OCI-LY7 (cell line): ENCODE measurements at regions not wholly inside any gene's neighbourhood (a gene's known extent, or its start where the extent isn't known, plus 50 kb on each side); places are given as distances from the start of the nearest gene placed in this dataset.

Source experiments
- BruUV-seq: library from RNA; stranded (reverse); fragments of 400-500 nt; replicated peaks from 2 replicates; lab custom pipeline; 2021; lab: Mats Ljungman, UMichigan
- CTCF ChIA-PET: fragments of 300-600 bp; sonication (Branson Sonifier 250); formaldehyde crosslinking; loops from one replicate; lab custom pipeline; 2022; ENCODE audit warnings: antibody characterized with exemption; ENCODE audit not compliant: unreplicated experiment; lab: Charles Lee
- POLR2A ChIA-PET: fragments of 300-600 bp; sonication (Branson Sonifier 250); formaldehyde crosslinking; loops from one replicate; lab custom pipeline; 2022; ENCODE audit warnings: antibody characterized with exemption; lab: Charles Lee
- DNase-seq: peaks from one replicate; pipeline ENCODE4 v3.0.0-alpha.2; 2015; ENCODE audit warnings: low spot score
- H2AFZ ChIP-seq: fragments of 200-600 bp; sonication (generic), shearing (Covaris generic); 2 replicates; pipeline ENCODE4 v1.6.1; 2014; ENCODE audit warnings: mild to moderate bottlenecking, antibody characterized with exemption, low read length, moderate library complexity
- H3K27ac ChIP-seq: fragments of 200-600 bp; sonication (generic); 2 replicates; pipeline ENCODE4 v1.5.1; 2014; ENCODE audit warnings: mixed run types, low read depth, mild to moderate bottlenecking, moderate library complexity, low read length, inconsistent platforms; ENCODE audit not compliant: poor library complexity, severe bottlenecking
- H3K36me3 ChIP-seq: fragments of 200-600 bp; sonication (generic); 2 replicates; pipeline ENCODE4 v1.6.1; 2014; ENCODE audit warnings: mild to moderate bottlenecking, antibody characterized with exemption, low read length, moderate library complexity, mixed read lengths; ENCODE audit not compliant: insufficient read depth
- H3K4me1 ChIP-seq: fragments of 200-600 bp; sonication (generic); 2 replicates; pipeline ENCODE4 v1.5.1; 2014; ENCODE audit warnings: mild to moderate bottlenecking, low read length; ENCODE audit not compliant: insufficient read depth, poor library complexity, severe bottlenecking
- H3K4me2 ChIP-seq: fragments of 200-600 bp; sonication (generic); 2 replicates; pipeline ENCODE4 v1.6.1; 2014; ENCODE audit warnings: mild to moderate bottlenecking, low read length
- H3K4me3 ChIP-seq: fragments of 200-600 bp; sonication (generic); 2 replicates; pipeline ENCODE4 v1.5.1; 2014; ENCODE audit warnings: mild to moderate bottlenecking, low read depth, low read length; ENCODE audit not compliant: poor library complexity, severe bottlenecking
- H3K79me2 ChIP-seq: fragments of 200-600 bp; sonication (generic); 2 replicates; pipeline ENCODE4 v1.6.1; 2016; ENCODE audit warnings: low read depth, mild to moderate bottlenecking, low read length, moderate library complexity, mixed read lengths; ENCODE audit not compliant: insufficient read depth
- H3K9me2 ChIP-seq: fragments of 200-600 bp; sonication (generic); 2 replicates; pipeline ENCODE4 v1.6.1; 2016; ENCODE audit warnings: mild to moderate bottlenecking, low read length, mixed read lengths; ENCODE audit not compliant: insufficient read depth
- H3K9me3 ChIP-seq: fragments of 200-600 bp; sonication (generic); 2 replicates; pipeline ENCODE4 v1.6.1; 2014; ENCODE audit warnings: mild to moderate bottlenecking, mixed run types, low read length, mixed read lengths
- H4K20me1 ChIP-seq: fragments of 200-600 bp; sonication (generic); 2 replicates; pipeline ENCODE4 v1.6.1; 2014; ENCODE audit warnings: mild to moderate bottlenecking, antibody characterized with exemption, low read length, moderate library complexity, mixed read lengths; ENCODE audit not compliant: insufficient read depth
- CTCF ChIP-seq: fragments of 200-600 bp; sonication (generic); conservative IDR thresholded peaks from 2 replicates; pipeline ENCODE4 v1.5.1; 2014; ENCODE audit warnings: mild to moderate bottlenecking, antibody characterized with exemption, low read length, moderate library complexity, mixed read lengths
- EZH2phosphoT487 ChIP-seq: fragments of 200-600 bp; sonication (generic); IDR thresholded peaks from 2 replicates; pipeline ENCODE4 v1.6.1; 2018; ENCODE audit warnings: low read depth, borderline replicate concordance, mild to moderate bottlenecking, mixed run types, antibody characterized with exemption, low read length, moderate library complexity, mixed read lengths
- intact Hi-C: fragments of 100-400 bp; cut with micrococcal nuclease; formaldehyde crosslinking; loops from one replicate; pipeline ENCODE4 v1.10.0; 2022; ENCODE audit not compliant: unreplicated experiment

DNA sequence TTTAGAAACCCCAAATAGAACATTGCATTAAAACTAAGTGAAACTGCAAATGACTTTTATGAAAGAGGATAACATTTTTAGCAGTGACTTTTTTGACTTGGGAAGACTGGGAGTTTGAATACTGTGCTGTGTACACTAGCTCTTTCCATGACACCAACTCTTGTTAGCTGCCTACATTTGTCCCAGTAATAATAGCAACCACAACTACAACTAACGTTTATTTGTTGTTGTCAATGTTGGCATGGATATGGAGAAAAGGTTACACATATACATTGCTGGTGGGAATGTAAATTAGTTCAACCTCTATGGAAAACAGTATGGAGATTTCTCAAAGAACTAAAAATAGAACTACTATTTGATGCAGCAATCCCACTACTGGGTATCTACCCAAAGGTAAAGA is 329.6 kb upstream of the ADAMTS9 start:
- Histone ChIP-seq H3K36me3 (no peaks in the 10 kb centered on the region), H4K20me1 (no peaks in the 10 kb centered on the region), H3K9me3 (no peaks in the 10 kb centered on the region), H3K4me1 (no peaks in the 10 kb centered on the region), H3K9me2 (no peaks in the 10 kb centered on the region), H3K4me3 (no peak overlapping the region), H3K27ac (no peak overlapping the region), H3K79me2 (no peaks in the 10 kb centered on the region), H2AFZ (no peak overlapping the region), H3K4me2 (no peak overlapping the region)
- no peak for DNase-seq
- ChIA-PET CTCF (no interaction called here), POLR2A (interaction anchor here (0.6 to 0.7 kb wide), 2 partner anchors 11 to 180 kb away, joined by 3 to 4 read pairs; no protein-coding TSS in a partner anchor)
- intact Hi-C loops = no loop called here
- BruUV-seq = no TSS peak
- TF ChIP-seq EZH2phosphoT487 = no peak
- TF ChIP-seq CTCF = no peak

DNA sequence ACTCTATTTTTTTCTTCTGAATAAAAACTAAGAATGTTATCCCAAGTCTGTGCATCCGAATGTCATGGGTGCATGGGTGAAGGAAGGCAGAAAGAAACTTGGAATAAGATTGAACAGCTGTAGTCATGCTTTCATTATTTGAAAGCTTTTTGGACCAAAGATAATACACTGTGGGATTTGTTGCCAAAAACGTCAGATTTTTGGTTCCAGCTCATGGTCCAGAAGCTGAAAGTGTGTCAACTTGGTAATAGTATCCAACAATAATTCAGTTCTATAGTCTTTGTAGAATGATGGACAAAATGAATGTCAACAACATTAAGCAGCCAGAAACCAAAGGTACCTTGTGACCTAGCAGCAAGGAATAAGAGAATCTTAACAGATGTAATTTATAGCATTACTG is 327.9 kb upstream of the ADAMTS9 start:
- Histone ChIP-seq H3K79me2 (no peaks in the 10 kb centered on the region), H3K36me3 (no peaks in the 10 kb centered on the region), H4K20me1 (no peaks in the 10 kb centered on the region), H3K9me3 (no peaks in the 10 kb centered on the region), H3K4me3 (no peak overlapping the region), H3K4me2 (no peak overlapping the region), H2AFZ (no peak overlapping the region), H3K9me2 (no peaks in the 10 kb centered on the region), H3K27ac (no peak overlapping the region), H3K4me1 (no peaks in the 10 kb centered on the region)
- ChIA-PET POLR2A (interaction anchor here (0.5 kb wide), 1 partner anchor 372 kb away, joined by 3 read pairs; no protein-coding TSS in a partner anchor), CTCF (no interaction called here)
- TF ChIP-seq EZH2phosphoT487 (no peak), CTCF (no peak)
- no peak for DNase-seq
- intact Hi-C loops = no loop called here
- BruUV-seq = no TSS peak

- no peaks in the 10 kb centered on the region for H3K9me2 ChIP-seq
- no peaks in the 10 kb centered on the region for H3K9me3 ChIP-seq
- no peak overlapping the region for H3K27ac ChIP-seq
- no peak overlapping the region for H2AFZ ChIP-seq
- intact Hi-C loops = no loop called here
- CTCF ChIA-PET = no interaction called here
- H3K79me2 ChIP-seq = no peaks in the 10 kb centered on the region
- BruUV-seq = no TSS peak
- POLR2A ChIA-PET = interaction anchor here (0.7 kb wide), 1 partner anchor 93 kb away, joined by 3 read pairs; no protein-coding TSS in a partner anchor
- H3K4me3 ChIP-seq = no peak overlapping the region
- TF ChIP-seq EZH2phosphoT487 = no peak
- no peak for TF ChIP-seq CTCF
- H4K20me1 ChIP-seq = no peaks in the 10 kb centered on the region
- no peaks in the 10 kb centered on the region for H3K4me1 ChIP-seq
- no peak overlapping the region for H3K4me2 ChIP-seq
- no peak for DNase-seq
- no peaks in the 10 kb centered on the region for H3K36me3 ChIP-seq
Measured at GRCh38 chr3:65013053-65013452, 325.3 kb upstream of the ADAMTS9 start.
